GM12878 (cell line): ENCODE measurements at regions not wholly inside any gene's neighbourhood (a gene's known extent, or its start where the extent isn't known, plus 50 kb on each side); places are given as distances from the start of the nearest gene placed in this dataset.

Experiments
- ATAC-seq: fragments of 200-7000 bp; cut with Tn5 transposase; 3 replicates; pipeline ENCODE4 v1.9.1; 2020; ENCODE audit warnings: mild to moderate bottlenecking, moderate library complexity
- BruUV-seq: library from RNA; stranded (reverse); fragments of 400-500 nt; replicated peaks from 2 replicates; lab custom pipeline; 2021; lab: Mats Ljungman, UMichigan
- CTCF ChIA-PET: fragments of 300-600 bp; sonication (Branson Sonifier 250); formaldehyde crosslinking; extraction: SDS; loops from one replicate; lab custom pipeline; 2021; ENCODE audit warnings: inconsistent platforms; lab: Yijun Ruan, JAX
- POLR2A ChIA-PET: fragments of 350-600 bp; formaldehyde crosslinking; extraction: SDS; loops from one replicate; lab custom pipeline; 2021; ENCODE audit warnings: inconsistent platforms; lab: Charles Lee
- RAD21 ChIA-PET: fragments of 300-600 bp; sonication (Branson Sonifier 250); formaldehyde crosslinking; loops from one replicate; lab custom pipeline; 2023; ENCODE audit warnings: antibody characterized with exemption; ENCODE audit not compliant: unreplicated experiment; lab: Charles Lee
- SMC1A ChIA-PET: fragments of 300-600 bp; sonication (Branson Sonifier 250); formaldehyde crosslinking; loops from one replicate; lab custom pipeline; 2023; ENCODE audit not compliant: unreplicated experiment, uncharacterized antibody; lab: Charles Lee
- DNase-seq: peaks from one replicate; pipeline ENCODE4 v3.0.0-alpha.2; 2011; ENCODE audit warnings: low read depth, low spot score
- FAIRE-seq: peaks from 3 replicates; lab custom pipeline; 2011; peaks lifted over from hg19 to GRCh38; lab: Jason Lieb, UNC
- H2AFZ ChIP-seq: 2 replicates; pipeline ENCODE4 v1.6.0; 2011; ENCODE audit warnings: low read depth, low read length, control low read depth; ENCODE audit not compliant: control insufficient read depth
- H3K27ac ChIP-seq: 2 replicates; pipeline ENCODE4 v1.5.1; 2011; ENCODE audit warnings: control low read depth; ENCODE audit not compliant: control insufficient read depth, insufficient read depth
- H3K27me3 ChIP-seq, 2 experiments: replicated peaks in 1 of 2; 2 replicates each; pipeline versions ENCODE4 v1.6.0 to v1.6.1; 2011; ENCODE audit warnings: low read length in 1 of 2; ENCODE audit not compliant: control insufficient read depth in 2 of 2, insufficient read depth in 2 of 2
- H3K36me3 ChIP-seq, 2 experiments: 2 replicates each; pipeline ENCODE4 v1.5.1; 2011; ENCODE audit warnings: low read length in 1 of 2; ENCODE audit not compliant: control insufficient read depth in 2 of 2, insufficient read depth in 2 of 2
- H3K4me1 ChIP-seq: 2 replicates; pipeline ENCODE4 v1.6.1; 2011; ENCODE audit warnings: mild to moderate bottlenecking, low read length, moderate library complexity, mixed read lengths; ENCODE audit not compliant: control insufficient read depth, insufficient read depth
- H3K4me2 ChIP-seq: 2 replicates; pipeline ENCODE4 v1.6.0; 2011; ENCODE audit warnings: control low read depth; ENCODE audit not compliant: control insufficient read depth, insufficient read depth
- H3K4me3 ChIP-seq: fragments of 200-600 bp; sonication (generic); 2 replicates; pipeline ENCODE4 v1.5.1; 2016
- H3K79me2 ChIP-seq: 2 replicates; pipeline ENCODE4 v1.6.0; 2011; ENCODE audit warnings: low read length; ENCODE audit not compliant: control insufficient read depth, insufficient read depth
- H3K9ac ChIP-seq: 2 replicates; pipeline ENCODE4 v1.8.0; 2011; ENCODE audit warnings: low read length, control low read depth, mixed read lengths; ENCODE audit not compliant: control insufficient read depth, insufficient read depth
- H3K9me3 ChIP-seq: replicated peaks from 3 replicates; pipeline ENCODE4 v1.5.1; 2011; ENCODE audit warnings: mild to moderate bottlenecking, low read length; ENCODE audit not compliant: control insufficient read depth, insufficient read depth
- H4K20me1 ChIP-seq: 2 replicates; pipeline ENCODE4 v1.6.0; 2011; ENCODE audit not compliant: control insufficient read depth, insufficient read depth
- CREM ChIP-seq: IDR thresholded peaks from 2 replicates; pipeline ENCODE4 v1.6.1; 2014; ENCODE audit warnings: antibody characterized with exemption, low read depth
- DPF2 ChIP-seq: fragments of 450-650 bp; IDR thresholded peaks from 2 replicates; pipeline ENCODE4 v1.6.1; 2017; ENCODE audit warnings: mild to moderate bottlenecking
- GABPA ChIP-seq: IDR thresholded peaks from 2 replicates; pipeline ENCODE4 v1.6.1; 2014; ENCODE audit warnings: antibody characterized with exemption, low read depth, mild to moderate bottlenecking, inconsistent platforms
- PRDM15 ChIP-seq: fragments of 450-650 bp; formaldehyde crosslinking; IDR thresholded peaks from 2 replicates; pipeline ENCODE4 v1.4.0; 2020; ENCODE audit warnings: mild to moderate bottlenecking, moderate library complexity
- WGBS: methylation state at CpG from one replicate; pipeline ENCODE4 v1.1.6; 2016; ENCODE audit warnings: low lambda C conversion rate; ENCODE audit not compliant: insufficient replicate concordance, insufficient coverage; ENCODE audit errors: missing lambda C conversion rate; 5-methylcytosine and 5-hydroxymethylcytosine counted together
- in situ Hi-C: fragments of 300-500 bp; cut with MboI; formaldehyde crosslinking; loops from 9 replicates; pipeline ENCODE4 v1.14.3; 2018; ENCODE audit warnings: mixed read lengths
- intact Hi-C: fragments of 100-400 bp; cut with micrococcal nuclease; formaldehyde crosslinking; loops from one replicate; pipeline ENCODE4 v1.14.2; 2022; ENCODE audit not compliant: unreplicated experiment

DNA sequence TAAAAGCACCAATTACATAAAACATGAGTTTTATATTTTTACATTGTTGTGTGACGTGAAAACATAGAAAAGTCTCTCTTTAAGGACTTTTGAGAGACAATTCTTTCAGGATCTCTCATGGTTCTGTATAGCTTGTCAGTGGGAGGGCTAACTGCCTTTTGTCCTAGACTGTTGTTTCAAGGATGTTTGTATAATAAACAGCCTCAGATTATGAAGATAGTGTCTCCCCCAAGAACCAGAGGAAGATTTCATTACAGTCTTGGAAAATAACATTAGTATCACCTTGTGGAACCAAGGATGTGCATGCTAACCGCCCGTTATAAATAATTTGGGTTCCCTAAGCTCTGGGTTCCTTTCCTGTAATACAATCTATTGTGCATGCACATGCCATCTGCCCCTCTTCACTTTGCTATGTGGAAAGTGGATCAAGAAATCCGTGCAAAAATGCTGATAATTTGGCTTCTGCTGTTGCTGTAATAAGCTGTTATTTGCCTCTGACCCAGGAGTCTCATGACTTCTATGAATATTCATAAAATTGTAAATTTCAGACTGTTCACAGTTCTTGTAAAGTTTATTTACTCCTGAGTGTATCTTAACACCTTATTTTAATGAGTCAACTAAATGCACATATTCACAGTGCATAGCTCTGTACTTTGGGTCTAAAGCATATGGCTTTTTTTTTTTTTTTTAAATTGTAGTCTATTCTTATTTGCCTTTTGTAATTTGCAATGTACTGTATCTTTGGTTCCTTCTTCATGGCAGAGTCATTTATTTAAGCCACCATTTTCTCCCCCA lies 265.5 kb downstream of the PTH2R start:
- in situ Hi-C loops (no loop called here), intact Hi-C loops (no loop called here)
- DNase-seq (no peak), ATAC-seq (no peak), FAIRE-seq (no peak)
- TF ChIP-seq CREM = no peak
- no peak for TF ChIP-seq PRDM15
- no peak for TF ChIP-seq GABPA
- TF ChIP-seq DPF2 = no peak
- H3K79me2 ChIP-seq = no peaks in the 10 kb centered on the region
- H3K4me3 ChIP-seq = no peak overlapping the region
- CTCF ChIA-PET = interaction anchor here (1.5 kb wide), 1 partner anchor 10 kb away, joined by 3 read pairs; no protein-coding TSS in a partner anchor
- H3K36me3 ChIP-seq = no peaks in the 10 kb centered on the region
- SMC1A ChIA-PET = no interaction called here
- H4K20me1 ChIP-seq = no peaks in the 10 kb centered on the region
- no peak overlapping the region for H3K4me2 ChIP-seq
- H3K9me3 ChIP-seq = no peaks in the 10 kb centered on the region
- no peak overlapping the region for H2AFZ ChIP-seq
- POLR2A ChIA-PET = no interaction called here
- no peaks in the 10 kb centered on the region for H3K27me3 ChIP-seq
- H3K4me1 ChIP-seq = no peaks in the 10 kb centered on the region
- 33% methylated on average over 4 of the region's 4 CpGs for WGBS
- RAD21 ChIA-PET = no interaction called here
- no peak overlapping the region for H3K27ac ChIP-seq
- no TSS peak for BruUV-seq
- no peak overlapping the region for H3K9ac ChIP-seq
